HG02623 (cell line): ENCODE measurements at regions not wholly inside any gene's neighbourhood (a gene's known extent, or its start where the extent isn't known, plus 50 kb on each side); places are given as distances from the start of the nearest gene placed in this dataset.

Experiments used
- ATAC-seq: cut with Tn5 transposase; IDR thresholded peaks from one replicate; pipeline ENCODE4 v1.9.1; 2021; ENCODE audit warnings: moderate library complexity; ENCODE audit not compliant: unreplicated experiment

DNA sequence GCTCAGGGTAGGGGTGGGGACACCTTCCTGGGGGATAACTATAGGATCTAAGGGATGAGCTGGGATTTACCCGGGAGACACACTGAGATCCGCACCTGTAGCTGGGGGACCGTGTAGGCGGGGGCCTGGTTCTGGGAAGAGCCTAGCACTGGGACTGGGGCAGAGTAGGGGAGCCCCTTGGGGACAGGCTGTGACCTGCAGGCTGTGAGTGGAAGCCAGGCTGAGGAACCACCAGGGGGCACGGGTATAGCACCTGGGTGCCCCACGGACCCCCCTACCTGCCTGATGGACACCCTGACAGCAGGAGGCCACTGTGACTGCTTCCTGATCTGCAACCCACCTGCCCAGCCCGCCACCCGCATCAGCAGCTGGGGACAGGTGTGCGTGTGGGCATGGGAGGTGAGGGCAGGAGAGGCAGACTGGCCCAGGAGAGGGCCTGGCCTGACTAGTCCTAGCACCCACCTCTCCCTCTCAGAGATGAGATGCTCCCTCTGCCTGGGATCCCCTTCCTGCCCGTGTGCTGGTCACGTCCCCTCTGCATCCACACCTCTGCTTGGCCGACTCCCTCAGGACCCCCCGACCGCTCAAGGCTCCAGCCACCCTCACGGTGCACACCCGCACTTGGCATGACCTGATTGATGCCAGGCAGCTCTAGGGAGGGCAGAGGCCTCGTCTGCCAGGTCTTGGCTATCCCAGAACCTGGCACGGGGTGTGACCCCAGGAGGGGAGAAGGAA, 94.2 kb upstream of the NKX1-1 start:
- no peak for ATAC-seq

DNA sequence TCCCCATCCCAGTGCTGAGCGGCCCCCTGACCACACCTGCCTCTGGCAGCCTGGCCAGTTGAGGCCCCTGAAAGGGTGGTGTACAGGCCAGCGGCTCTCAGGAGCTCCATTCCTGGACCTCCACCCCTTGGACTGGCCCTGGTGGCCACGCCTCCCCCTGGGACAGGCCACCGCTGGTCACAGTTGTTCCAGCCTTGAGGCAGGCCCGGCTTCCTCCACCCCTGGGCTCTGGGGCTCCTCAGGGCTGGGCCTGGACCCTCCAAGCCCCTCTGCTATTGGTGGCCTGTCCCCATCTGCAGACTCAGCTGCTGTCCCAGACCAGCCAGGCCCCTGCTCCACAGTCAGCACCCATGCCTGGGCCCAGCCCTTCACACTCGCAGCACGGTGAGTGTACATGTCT, 93.2 kb upstream of the NKX1-1 start:
- no peak for ATAC-seq

DNA sequence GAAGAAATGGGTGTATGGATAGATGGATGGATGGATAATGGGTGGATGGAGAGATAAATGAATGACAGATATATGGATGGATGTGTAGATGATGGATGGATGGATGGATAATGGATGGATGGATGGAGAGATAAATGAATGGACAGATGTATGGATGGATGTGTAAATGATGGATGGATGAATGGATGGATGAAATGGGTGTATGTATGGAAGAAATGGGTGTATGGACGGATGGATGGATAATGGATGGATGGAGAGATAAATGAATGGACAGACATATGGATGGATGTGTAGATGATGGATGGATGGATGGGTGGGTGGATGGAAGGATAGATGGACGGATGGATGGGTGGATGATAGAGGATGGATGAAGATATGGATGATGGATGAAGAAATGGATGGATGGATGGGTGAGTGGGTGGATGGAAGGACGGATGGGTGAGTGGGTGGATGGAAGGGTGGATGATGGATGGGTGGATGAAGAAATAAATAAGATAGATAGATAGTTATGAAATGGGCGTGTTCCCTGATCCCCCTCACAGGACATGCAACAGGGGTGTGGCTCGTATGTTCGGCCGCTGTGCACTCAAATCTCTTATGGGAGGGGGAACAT, 91.1 kb upstream of the NKX1-1 start:
- no peak for ATAC-seq

DNA sequence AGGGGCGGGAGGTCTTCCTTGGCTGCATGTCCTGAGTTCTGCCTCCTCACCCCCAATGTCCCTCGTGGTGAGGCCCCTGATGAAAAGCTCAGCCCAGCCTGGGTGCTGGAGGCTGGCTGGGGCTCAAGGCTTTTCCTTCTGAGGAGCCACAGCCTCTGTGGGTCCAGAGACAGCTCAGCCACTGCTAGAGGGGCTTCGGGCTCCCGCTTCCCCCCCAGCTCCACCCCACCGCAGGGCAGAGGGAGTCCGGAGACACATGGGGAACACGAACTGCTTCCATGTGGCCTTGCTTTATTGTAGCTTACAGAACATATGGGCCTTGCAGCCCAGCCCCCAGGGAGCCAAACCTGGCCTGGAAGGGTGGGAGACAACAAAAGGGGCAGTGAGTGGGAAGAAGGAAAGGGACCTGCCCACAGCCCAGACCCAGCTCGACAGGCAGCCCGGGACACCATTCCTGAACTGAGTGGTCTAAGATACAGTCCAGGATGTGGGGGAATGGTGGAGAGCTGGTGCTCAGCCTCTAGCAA, 89.9 kb upstream of the NKX1-1 start:
- ATAC-seq = no peak

DNA sequence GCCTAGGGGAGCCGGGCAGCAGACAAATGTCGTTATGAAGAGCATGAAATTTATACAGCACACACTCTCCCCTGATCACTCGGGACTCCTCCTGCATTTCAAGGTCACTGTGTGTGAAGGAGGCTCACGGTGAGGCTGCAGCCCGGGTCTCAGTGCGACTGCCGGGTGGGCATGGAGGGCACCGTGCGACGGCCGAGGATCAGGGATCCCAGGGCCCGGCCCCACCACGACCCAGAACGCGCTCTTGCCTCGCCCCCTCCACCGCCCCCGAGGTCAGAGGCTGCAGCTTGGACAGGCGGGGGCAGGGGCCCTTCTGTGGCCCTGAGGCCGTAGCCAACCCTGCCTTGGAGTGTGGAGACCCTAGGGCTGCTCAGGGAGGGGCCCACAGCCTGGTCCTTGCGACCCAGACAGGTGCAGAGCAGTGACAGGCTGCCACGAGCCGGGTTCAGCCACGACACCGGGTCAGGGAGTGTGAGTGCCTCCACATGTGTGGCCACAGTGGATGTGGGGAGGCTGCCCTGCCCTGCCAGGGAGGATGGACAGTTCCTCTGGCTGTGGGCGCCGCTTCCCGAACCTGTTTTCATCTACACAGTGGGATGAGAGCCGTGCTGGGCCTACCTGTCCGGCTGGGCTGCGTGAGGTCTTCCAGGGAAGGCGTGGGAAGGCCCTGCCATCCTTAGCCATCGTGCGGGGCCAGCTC, 89.3 kb upstream of the NKX1-1 start:
- ATAC-seq = no peak

DNA sequence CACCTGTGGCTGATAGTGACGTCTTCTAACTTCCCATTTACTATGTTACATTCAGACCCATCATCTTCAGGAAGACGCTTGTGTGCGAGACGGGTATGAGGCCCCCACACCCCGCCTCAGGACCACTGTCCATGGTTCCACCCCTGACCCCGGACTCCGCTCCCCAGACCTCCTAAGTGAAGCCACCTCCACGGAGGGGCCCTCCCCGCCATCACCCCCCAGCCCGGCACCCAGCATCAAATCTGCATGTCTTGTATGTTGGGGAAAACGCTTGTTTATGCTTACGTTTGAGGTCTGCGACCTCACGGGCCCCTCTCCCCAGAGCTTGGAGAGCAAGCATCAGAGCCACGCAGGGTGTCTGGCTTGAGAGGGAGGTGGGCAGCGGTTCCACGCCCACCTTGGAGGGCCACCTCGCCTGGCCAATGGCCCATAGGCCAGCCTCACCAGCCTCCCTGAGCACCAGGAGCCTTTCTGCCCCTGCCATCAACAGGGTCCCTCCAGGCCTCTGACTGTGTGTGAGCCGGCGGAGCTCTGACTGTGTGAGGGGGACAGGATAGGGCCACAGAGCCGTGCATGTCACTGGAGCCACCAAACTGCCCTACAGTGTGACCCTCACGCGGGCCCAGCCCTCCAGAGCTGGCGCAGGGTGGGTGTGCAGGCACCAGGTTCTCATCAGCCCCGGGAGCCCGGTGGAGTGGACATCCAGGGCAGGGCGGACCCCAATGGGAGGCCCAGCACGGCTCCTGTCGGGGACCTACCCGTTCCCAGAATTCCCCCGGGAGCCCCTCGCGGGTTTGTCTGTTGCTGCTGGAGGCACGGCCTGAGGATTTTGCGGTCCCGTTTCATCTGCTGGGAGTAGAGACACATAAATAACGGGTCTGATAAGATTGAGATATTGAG, 88.4 kb upstream of the NKX1-1 start:
- ATAC-seq = no peak

DNA sequence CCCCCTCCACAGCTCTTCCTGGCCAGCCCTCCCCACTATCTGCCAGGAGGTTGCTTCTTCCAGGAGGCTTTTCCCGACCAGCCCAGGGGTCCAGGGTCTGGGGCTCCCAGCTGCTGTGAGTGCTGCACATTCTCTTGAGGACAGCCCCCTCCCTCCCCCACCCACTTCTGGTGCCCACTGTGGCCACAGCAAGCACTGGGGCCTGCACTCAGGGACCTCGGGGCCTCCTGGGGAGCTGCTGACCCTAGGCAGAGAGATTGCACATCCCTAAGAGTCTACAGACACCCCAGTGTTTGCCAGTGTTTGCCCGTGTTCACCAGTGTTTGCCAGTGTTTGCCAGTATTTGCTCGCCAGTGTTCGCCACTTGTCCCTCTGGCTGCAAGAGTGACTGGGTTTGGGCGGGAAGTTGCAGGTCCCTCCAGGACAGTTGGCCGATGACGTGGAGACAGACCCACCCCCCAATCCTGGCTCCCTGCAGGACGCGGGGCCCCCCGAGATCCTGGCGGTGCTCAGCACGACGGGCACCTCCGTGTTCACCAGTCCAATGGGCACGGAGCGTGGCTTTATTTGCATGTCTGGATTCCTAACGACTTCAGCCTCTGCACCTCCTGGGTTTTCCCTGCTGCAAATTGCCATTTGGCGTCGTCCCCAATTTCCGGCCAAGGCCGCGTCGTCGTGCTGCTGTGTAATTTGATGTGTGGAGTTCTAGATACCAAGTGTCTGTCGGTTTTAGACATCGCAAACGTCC, 87.5 kb upstream of the NKX1-1 start:
- no peak for ATAC-seq

DNA sequence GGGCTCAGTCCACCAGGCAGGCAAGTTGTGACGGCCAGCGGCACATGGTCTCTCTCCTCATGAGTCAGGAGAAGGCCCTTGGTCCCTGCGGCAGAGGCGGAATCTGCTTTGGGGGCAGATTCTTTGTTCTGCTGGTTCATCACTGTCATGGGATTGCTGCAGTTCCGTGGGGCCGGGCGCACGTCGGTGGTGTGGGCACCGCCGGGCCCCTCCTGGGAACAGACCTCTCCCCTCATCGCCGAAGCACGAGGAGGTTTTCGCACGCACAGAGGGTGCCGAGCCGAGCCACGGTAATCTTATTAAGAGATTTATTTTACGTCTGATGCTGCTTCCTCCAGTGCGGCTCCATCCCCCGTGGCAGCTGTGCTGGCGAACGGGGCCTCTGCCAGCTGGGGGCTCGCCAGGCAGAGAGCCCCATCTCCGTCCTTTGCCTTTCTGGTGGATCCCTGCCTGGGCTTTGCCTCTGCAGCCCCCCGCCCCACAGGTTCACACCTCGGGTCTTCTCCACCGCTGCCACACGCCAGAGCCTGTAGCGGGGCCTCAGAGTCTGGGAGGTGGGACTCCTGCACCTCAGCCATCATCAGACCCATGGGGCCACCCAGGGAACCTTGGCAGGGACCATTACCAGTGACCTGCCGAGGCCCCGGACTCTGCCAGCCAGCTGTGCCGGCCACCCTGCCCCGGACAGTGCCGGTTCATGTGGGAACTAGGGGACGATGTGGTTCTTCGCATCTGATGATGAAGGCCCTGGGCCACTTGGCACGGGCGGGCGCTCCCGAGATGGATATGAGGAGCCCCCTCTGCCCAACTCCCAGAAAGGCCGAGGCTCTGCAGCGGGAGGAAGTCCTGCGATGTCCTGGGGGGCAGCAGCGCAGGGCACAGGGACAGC, 86.7 kb upstream of the NKX1-1 start:
- ATAC-seq = no peak

DNA sequence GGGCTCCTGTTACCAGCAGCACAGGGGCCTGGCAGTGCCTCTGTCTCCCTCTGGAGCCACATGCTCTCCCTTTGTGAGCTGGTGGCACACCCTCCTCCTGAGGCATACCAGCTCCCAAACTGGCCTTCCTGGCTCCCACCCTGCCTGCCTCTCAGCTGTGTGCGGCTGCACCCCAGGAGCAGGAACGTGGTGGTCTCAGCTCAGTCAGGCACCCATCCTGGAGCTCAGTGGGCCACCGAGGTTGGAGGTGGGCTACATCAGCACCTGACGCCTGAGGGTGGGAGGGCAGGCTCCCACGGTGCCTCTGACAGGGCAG, 85.9 kb upstream of the NKX1-1 start:
- ATAC-seq = no peak

DNA sequence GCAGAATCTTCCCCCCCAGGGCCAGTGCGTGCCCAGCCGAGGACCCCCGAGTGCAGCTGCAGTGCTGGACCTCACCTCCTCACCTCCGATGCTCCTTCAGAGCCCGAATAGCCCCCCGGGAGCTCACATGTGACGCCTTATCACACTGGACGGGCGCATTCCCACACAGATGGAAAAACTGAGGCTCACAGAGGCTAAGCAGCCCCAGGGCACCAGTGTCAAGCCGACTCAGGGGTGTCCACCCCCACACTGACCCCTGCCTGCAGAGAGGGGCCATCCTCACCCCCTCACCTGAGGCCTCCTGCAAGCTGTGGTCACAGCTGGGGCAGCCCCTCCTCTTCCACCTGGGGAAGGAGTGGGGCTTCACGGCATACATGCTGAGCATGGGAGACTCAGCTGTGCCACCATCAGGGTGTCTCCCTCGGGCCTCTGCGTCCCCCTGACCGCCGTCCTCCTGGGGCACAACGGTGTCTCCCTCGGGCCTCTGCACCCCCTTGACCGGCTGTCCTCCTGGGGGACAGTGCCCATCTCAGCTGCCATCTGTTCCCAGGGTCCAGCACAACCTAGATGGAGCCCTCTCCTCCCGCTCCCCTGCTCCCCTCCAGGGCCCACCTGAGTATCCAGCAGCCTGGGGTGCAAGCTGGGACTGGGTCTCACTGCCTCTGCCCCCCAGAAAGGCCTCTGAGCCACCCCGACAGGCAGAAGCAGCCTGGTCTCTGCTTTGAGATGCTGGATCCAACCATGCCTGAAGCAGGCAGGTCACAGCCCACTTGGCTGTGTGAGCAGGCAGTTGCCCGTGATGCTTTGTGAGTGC, 85.3 kb upstream of the NKX1-1 start:
- no peak for ATAC-seq

DNA sequence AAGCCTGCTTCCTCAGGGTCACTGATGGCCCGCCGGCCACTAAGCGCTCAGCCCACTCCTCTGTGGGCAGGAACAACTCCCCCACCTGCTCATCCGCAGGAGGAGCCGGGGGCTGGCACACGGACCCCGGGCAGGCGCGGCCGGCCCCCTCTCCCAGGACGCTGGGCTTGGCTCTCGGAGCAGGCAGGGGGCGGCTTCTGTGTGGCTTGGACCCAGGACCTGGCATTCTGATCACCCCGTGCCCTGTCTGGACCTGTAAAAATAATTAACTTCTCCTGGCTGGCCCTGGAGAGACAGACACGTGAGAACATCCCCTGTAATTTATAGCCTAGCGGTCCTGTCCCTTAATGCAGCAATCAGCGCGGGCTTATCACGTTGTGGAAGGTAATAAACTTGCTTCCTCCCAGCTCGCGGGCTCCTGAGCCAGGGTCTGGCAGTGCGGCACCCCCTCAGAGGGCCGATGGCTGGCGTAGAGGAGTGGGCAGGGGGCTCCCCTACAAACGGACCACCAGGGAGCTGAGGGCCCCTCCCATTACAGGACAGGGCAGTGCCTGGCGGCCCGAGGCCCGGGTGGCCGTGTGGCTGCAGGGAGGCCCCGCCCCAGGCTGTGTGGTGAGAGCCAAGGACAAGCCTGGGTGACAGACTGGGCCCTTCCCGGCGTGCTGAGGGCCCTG, 84.5 kb upstream of the NKX1-1 start:
- no peak for ATAC-seq

DNA sequence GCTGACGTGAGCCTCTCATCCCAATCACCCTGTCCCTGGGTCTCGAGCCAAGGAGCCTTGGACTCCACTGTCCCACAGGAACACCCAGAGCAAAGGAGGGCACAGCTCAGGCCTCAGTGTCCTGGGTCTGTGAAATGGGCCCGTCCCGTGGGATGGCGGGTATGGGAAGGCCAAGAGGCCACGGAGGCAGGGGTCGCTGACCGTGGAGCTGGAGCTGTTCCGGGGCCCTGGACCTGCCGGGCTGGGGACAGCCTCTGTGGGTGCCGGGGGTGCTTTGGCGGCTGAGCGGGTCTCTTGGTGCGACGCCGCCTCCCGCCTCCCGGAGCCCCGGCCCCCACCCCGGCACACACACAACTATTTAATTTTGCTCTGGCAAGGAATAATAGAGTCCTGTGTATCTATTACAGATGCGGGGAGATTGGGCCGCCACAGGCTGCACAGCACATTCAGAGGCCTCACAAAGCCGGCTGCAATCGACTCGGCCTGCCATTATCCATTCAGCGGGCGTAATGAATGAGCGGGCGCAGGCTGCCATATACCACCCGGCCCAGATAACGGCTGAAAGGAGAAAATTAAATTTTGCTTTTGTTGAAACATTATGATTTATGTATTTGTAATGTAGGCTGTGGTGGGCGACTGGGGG, 83.9 kb upstream of the NKX1-1 start:
- no peak for ATAC-seq

DNA sequence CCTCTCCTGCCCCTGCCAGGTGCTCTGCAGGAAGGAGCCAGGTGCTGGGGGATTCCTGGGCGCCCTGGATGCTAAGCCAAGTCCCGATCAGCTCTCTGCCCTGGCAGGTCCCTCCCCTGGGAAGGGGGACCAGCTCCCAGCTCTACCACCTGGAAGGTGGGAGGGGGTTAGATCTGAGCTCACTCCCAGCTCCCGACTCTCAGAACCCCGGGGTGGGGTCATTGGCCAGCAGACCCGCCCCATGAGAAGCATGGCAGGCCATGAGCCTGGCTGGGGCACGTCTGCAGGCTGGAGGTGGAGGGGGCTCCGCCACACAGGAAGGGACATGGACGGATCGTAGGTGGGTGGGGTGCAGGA, 83.4 kb upstream of the NKX1-1 start:
- ATAC-seq = no peak

DNA sequence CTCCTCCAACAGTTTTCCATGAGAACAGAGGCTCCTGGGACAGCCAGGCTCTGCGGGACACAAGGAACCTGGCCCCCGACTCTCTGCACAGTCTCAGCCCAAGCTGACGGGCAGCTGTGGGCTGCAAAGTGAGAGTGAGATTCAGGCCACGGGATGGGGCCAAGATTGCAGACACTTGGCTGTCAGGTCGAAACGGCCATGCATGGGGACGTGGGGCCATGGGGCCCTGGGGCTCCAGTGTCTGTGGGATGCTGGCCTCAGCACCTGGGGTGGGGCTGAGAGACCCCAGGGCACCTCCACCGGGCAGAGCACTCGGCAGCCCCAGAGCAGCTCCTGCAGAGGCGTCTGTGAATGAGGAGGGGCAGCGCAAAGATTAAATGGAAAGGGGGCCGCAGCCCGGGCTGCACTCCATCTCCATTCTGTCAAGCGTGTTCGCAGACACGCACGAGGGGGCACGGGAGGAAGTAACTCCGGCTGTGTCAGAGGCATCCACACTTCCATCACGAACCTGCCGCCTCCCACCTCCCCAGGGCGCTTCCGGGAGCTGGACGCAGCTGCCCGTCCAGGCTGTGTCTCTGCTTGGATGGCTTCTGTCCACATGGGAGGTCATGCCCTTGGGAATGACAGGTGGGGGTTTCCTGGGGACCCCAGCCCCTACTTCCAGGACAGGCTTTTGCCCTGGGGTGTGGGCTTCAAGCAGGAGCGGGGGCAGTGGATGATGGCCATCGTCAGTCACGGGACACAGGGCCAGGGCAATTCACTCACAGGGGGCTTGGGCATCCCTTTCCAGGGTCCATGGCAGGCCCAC, 82.8 kb upstream of the NKX1-1 start:
- ATAC-seq = no peak

DNA sequence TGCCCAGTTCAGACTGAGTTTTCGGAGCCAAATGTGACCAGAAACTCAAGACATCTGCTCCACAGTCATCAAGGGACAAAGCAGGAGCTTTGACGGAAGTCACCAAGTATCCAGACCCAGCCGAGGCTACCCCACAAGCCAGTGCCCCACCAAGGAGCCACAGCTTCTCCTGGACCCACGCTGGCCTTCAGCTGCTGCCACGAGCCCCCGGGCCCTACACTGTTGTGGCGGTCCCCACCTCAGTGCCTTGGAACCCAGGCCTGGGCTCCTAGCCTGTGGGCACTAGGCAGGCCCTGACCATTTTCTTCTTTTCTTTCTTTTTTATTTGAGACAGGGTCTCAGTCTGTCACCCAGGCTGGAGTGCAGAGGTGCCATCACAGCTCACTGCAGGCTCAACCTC, 82.1 kb upstream of the NKX1-1 start:
- no peak for ATAC-seq

DNA sequence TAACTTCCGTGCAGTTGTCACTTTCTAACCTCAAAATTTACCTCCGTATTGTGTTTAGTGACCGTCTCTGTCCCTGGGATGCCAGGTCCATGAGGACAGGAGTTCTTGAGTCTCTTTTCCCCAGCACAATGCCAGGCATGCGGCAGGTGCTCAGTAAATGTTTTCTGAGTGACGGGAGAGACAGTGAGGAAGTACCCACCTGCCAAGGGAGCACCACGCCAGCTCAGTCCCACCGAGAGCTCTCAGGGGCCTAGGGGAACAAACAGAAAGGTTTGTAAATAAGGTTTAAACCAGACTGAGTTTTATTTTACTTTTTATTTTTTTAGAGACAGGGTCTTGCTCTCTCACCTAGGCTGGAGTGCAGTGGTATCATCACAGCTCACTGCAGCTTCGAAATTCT, 81.5 kb upstream of the NKX1-1 start:
- no peak for ATAC-seq

DNA sequence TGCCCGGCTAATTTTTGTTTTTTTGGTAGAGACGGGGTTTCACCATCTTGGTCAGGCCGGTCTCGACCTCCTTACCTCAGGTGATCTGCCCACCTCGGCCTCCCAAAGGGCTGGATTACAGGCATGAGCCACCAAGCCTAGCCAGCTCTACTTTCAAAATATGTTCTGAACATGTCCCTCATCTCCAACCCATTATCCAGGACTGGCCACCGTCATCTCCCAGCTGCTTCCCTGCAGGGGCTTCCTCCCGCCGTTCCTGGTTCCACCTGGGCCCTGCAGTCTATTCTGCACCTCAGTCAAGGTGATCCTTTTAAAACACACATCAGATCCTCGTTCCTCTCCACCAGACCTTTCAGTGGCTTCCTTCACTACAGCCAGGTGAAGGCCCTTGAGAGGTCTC, 80.9 kb upstream of the NKX1-1 start:
- no peak for ATAC-seq
